SK-N-MC (cell line): ENCODE measurements at regions not wholly inside any gene's neighbourhood (a gene's known extent, or its start where the extent isn't known, plus 50 kb on each side); places are given as distances from the start of the nearest gene placed in this dataset.
"Not testable (repeated sequence)": the region's sequence is repeated elsewhere in the genome, so short reads cannot be mapped to it uniquely, and the experiment has no call there.

Experiments
- EZH2 ChIP-seq: fragments of 200-600 bp; sonication (generic); IDR thresholded peaks from one replicate; pipeline ENCODE4 v1.6.1; 2017; ENCODE audit warnings: antibody characterized with exemption
- FOXP2 ChIP-seq: optimal IDR thresholded peaks from 2 replicates; pipeline ENCODE3; 2011; ENCODE audit warnings: mild to moderate bottlenecking, moderate library complexity; ENCODE audit not compliant: insufficient read depth; ENCODE audit errors: extremely low read length, control extremely low read depth
- POLR2AphosphoS5 ChIP-seq: IDR thresholded peaks from 2 replicates; pipeline ENCODE4 v1.6.1; 2012; ENCODE audit warnings: mild to moderate bottlenecking, low read depth, low read length, borderline replicate concordance

DNA sequence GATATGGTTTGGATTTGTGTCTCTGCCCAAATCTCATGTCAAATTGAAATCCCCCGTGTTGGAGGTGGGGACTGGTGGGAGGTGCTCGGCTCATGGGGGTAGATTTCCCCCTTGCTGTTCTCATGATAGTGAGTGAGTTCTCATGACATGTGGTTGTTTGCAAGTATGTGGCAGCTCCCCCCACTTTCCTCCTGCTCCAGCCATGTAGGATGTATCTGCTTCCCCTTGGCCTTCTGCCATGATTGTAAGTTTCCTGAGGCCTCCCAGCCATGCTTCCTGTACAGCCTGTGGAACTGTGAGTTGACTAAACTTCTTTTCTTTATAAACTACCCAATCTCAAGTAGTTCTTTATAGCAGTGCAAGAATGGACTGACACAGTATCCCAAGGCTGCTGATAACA is 55.9 kb downstream of the HES1 start:
- not testable (repeated sequence) for TF ChIP-seq EZH2, POLR2AphosphoS5, FOXP2
